Prostate gland (tissue), 2 donors: ENCODE measurements at regions not wholly inside any gene's neighbourhood (a gene's known extent, or its start where the extent isn't known, plus 50 kb on each side); places are given as distances from the start of the nearest gene placed in this dataset.

Experiments
- DNase-seq: peaks from one replicate; pipeline ENCODE4 v3.0.0-alpha.2; 2019; ENCODE audit warnings: low spot score
- H3K27ac ChIP-seq, 2 donors: fragments of 200-600 bp; sonication (generic); 2 replicates each; pipeline ENCODE4 v1.5.1; 2017 to 2019
- H3K27me3 ChIP-seq: fragments of 200-600 bp; sonication (generic); replicated peaks from 2 replicates; pipeline ENCODE4 v1.5.1; 2019; ENCODE audit not compliant: insufficient read depth
- H3K36me3 ChIP-seq, 2 donors: fragments of 200-600 bp; sonication (generic); 1 replicate in 1 of 2; 2 replicates in 1 of 2; pipeline versions ENCODE4 v1.5.1 to v1.8.1; 2017 to 2019
- H3K4me1 ChIP-seq: fragments of 200-600 bp; sonication (generic); replicated peaks from 2 replicates; pipeline ENCODE4 v1.5.1; 2019
- H3K4me3 ChIP-seq, 2 donors: fragments of 200-600 bp; sonication (generic); 2 replicates each; pipeline ENCODE4 v1.5.1; 2017 to 2019
- H3K9me3 ChIP-seq: fragments of 200-600 bp; sonication (generic); 2 replicates; pipeline ENCODE4 v1.5.1; 2017
- POLR2AphosphoS5 ChIP-seq: sonication (generic); formaldehyde crosslinking; IDR thresholded peaks from one replicate; pipeline ENCODE4 v1.6.1; 2017; ENCODE audit warnings: antibody characterized with exemption
- WGBS: methylation state at CpG from one replicate; pipeline ENCODE4 v1.1.5; 2018; 5-methylcytosine and 5-hydroxymethylcytosine counted together
- intact Hi-C: fragments of 100-400 bp; cut with DNase I; formaldehyde crosslinking; loops from one replicate; pipeline ENCODE4 v1.14.2; 2022
- TF ChIP-seq, protein P1 (sequence below), 4 experiments: fragments of 200-600 bp in 2 of 4; fragments of 450-650 bp in 2 of 4; sonication (generic) in 2 of 4; IDR thresholded peaks; 1 replicate in 3 of 4; 2 replicates in 1 of 4; pipeline ENCODE4 v1.5.1; 2016 to 2019; ENCODE audit warnings: antibody characterized with exemption in 4 of 4, mild to moderate bottlenecking in 2 of 4, moderate library complexity in 2 of 4

DNA sequence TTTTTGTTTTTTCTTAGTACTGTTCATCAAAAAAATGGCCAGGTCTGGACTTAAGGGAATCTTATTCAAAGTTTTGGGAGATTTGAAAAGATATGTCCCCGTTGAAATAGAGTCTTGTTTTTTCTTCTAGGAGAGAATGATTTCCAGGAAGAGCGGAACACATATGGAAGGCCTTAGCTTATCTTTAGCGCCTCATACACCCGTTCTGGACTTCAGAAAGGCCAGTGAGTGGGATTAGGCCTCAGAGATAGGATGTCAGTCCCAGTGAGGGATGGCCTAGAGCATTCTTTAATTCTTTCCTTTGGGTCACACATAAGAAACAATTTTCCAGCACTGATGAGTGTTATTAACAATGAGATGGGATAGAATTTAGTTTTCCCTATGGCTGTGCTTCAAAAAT lies 54.5 kb upstream of the HAND2 start:
- TF ChIP-seq, protein P1, sequence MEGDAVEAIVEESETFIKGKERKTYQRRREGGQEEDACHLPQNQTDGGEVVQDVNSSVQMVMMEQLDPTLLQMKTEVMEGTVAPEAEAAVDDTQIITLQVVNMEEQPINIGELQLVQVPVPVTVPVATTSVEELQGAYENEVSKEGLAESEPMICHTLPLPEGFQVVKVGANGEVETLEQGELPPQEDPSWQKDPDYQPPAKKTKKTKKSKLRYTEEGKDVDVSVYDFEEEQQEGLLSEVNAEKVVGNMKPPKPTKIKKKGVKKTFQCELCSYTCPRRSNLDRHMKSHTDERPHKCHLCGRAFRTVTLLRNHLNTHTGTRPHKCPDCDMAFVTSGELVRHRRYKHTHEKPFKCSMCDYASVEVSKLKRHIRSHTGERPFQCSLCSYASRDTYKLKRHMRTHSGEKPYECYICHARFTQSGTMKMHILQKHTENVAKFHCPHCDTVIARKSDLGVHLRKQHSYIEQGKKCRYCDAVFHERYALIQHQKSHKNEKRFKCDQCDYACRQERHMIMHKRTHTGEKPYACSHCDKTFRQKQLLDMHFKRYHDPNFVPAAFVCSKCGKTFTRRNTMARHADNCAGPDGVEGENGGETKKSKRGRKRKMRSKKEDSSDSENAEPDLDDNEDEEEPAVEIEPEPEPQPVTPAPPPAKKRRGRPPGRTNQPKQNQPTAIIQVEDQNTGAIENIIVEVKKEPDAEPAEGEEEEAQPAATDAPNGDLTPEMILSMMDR (IDR thresholded peaks at IDR 0.05): no peak
- no peak for TF ChIP-seq POLR2AphosphoS5
- no peaks in the 10 kb centered on the region for H3K27me3 ChIP-seq
- DNase-seq: no peak
- no peaks in the 10 kb centered on the region for H3K36me3 ChIP-seq
- intact Hi-C loops: no loop called here
- no peaks in the 10 kb centered on the region for H3K9me3 ChIP-seq
- H3K4me1 ChIP-seq: no peaks in the 10 kb centered on the region
- H3K4me3 ChIP-seq: no peak overlapping the region
- 83% methylated on average over 4 of the region's 4 CpGs for WGBS
- H3K27ac ChIP-seq: no peak overlapping the region
